ENCODE measurements at regions not wholly inside any gene's neighbourhood (a gene's known extent, or its start where the extent isn't known, plus 50 kb on each side); places are given as distances from the start of the nearest gene placed in this dataset.

- no peaks in the 10 kb centered on the region for H3K4me1 ChIP-seq (ENCODE audit: control insufficient read depth in 4 of 4, insufficient read depth in 4 of 4, low read length in 3 of 4)
- peaks cover 0 to 11% (median 4%) of the 10 kb centered on the region in 4 donors for H3K9me3 ChIP-seq (ENCODE audit: control insufficient read depth in 4 of 4, low read length in 3 of 4)
- DNase-seq (ENCODE audit: low spot score): no peak
- H3K9ac ChIP-seq (ENCODE audit: low read depth in 1 of 2, low read length in 2 of 2): no peak overlapping the region
- no peaks in the 10 kb centered on the region for H3K36me3 ChIP-seq (ENCODE audit: control insufficient read depth in 4 of 4, insufficient read depth in 3 of 4, low read depth in 1 of 4, low read length in 3 of 4)
- WGBS: 81% methylated on average over 4 of the region's 4 CpGs
- H3K27ac ChIP-seq (ENCODE audit: low read depth in 1 of 2, low read length in 2 of 2): no peak overlapping the region
- H3K4me3 ChIP-seq (ENCODE audit: low read depth in 1 of 3, low read length in 3 of 3): no peak overlapping the region
- TF ChIP-seq FOXA2 (IDR thresholded peaks at IDR 0.05) (no peak), EGR1 (IDR thresholded peaks at IDR 0.05; ENCODE audit: low read depth in 2 of 2) (no peak), ATF3 (IDR thresholded peaks at IDR 0.05) (no peak), FOXA1 (IDR thresholded peaks at IDR 0.05) (no peak), HNF4G (IDR thresholded peaks at IDR 0.05) (no peak), RXRA (IDR thresholded peaks at IDR 0.05) (no peak), YY1 (IDR thresholded peaks at IDR 0.05) (no peak), NR2F2 (IDR thresholded peaks at IDR 0.05) (no peak), ZBTB33 (IDR thresholded peaks at IDR 0.05) (no peak), GABPA (IDR thresholded peaks at IDR 0.05 in 1 of 2, conservative IDR thresholded peaks at IDR 0.05 in 1 of 2) (no peak), RAD21 (IDR thresholded peaks at IDR 0.05) (no peak)
- TF ChIP-seq, protein P1, sequence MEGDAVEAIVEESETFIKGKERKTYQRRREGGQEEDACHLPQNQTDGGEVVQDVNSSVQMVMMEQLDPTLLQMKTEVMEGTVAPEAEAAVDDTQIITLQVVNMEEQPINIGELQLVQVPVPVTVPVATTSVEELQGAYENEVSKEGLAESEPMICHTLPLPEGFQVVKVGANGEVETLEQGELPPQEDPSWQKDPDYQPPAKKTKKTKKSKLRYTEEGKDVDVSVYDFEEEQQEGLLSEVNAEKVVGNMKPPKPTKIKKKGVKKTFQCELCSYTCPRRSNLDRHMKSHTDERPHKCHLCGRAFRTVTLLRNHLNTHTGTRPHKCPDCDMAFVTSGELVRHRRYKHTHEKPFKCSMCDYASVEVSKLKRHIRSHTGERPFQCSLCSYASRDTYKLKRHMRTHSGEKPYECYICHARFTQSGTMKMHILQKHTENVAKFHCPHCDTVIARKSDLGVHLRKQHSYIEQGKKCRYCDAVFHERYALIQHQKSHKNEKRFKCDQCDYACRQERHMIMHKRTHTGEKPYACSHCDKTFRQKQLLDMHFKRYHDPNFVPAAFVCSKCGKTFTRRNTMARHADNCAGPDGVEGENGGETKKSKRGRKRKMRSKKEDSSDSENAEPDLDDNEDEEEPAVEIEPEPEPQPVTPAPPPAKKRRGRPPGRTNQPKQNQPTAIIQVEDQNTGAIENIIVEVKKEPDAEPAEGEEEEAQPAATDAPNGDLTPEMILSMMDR (IDR thresholded peaks at IDR 0.05; ENCODE audit: low read depth, low read length, missing input control): no peak
- TF ChIP-seq, protein P2, sequence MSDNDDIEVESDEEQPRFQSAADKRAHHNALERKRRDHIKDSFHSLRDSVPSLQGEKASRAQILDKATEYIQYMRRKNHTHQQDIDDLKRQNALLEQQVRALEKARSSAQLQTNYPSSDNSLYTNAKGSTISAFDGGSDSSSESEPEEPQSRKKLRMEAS (IDR thresholded peaks at IDR 0.05): no peak
- TF ChIP-seq, protein P3, sequence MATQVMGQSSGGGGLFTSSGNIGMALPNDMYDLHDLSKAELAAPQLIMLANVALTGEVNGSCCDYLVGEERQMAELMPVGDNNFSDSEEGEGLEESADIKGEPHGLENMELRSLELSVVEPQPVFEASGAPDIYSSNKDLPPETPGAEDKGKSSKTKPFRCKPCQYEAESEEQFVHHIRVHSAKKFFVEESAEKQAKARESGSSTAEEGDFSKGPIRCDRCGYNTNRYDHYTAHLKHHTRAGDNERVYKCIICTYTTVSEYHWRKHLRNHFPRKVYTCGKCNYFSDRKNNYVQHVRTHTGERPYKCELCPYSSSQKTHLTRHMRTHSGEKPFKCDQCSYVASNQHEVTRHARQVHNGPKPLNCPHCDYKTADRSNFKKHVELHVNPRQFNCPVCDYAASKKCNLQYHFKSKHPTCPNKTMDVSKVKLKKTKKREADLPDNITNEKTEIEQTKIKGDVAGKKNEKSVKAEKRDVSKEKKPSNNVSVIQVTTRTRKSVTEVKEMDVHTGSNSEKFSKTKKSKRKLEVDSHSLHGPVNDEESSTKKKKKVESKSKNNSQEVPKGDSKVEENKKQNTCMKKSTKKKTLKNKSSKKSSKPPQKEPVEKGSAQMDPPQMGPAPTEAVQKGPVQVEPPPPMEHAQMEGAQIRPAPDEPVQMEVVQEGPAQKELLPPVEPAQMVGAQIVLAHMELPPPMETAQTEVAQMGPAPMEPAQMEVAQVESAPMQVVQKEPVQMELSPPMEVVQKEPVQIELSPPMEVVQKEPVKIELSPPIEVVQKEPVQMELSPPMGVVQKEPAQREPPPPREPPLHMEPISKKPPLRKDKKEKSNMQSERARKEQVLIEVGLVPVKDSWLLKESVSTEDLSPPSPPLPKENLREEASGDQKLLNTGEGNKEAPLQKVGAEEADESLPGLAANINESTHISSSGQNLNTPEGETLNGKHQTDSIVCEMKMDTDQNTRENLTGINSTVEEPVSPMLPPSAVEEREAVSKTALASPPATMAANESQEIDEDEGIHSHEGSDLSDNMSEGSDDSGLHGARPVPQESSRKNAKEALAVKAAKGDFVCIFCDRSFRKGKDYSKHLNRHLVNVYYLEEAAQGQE (IDR thresholded peaks at IDR 0.05): no peak
- H3K27me3 ChIP-seq (ENCODE audit: control insufficient read depth in 4 of 4, insufficient read depth in 4 of 4, low read length in 3 of 4): no peaks in the 10 kb centered on the region
Measured at GRCh38 chr2:7574385-7574784, 657.2 kb downstream of the RNF144A start.

GRCh38 chr2:7577769-7578168, 660.6 kb downstream of the RNF144A start:
- WGBS: 98% methylated on average over 1 of the region's 1 CpG
- H3K36me3 ChIP-seq (ENCODE audit: control insufficient read depth in 4 of 4, insufficient read depth in 3 of 4, low read depth in 1 of 4, low read length in 3 of 4): no peaks in the 10 kb centered on the region
- peaks cover 0 to 11% (median 4%) of the 10 kb centered on the region in 4 donors for H3K9me3 ChIP-seq (ENCODE audit: control insufficient read depth in 4 of 4, low read length in 3 of 4)
- H3K4me1 ChIP-seq (ENCODE audit: control insufficient read depth in 4 of 4, insufficient read depth in 4 of 4, low read length in 3 of 4): no peaks in the 10 kb centered on the region
- H3K27ac ChIP-seq (ENCODE audit: low read depth in 1 of 2, low read length in 2 of 2): no peak overlapping the region
- no peak overlapping the region for H3K9ac ChIP-seq (ENCODE audit: low read depth in 1 of 2, low read length in 2 of 2)
- no peak for DNase-seq (ENCODE audit: low spot score)
- no peak overlapping the region for H3K4me3 ChIP-seq (ENCODE audit: low read depth in 1 of 3, low read length in 3 of 3)
- TF ChIP-seq NR2F2 (IDR thresholded peaks at IDR 0.05) (no peak), JUND (IDR thresholded peaks at IDR 0.05) (no peak), RXRA (IDR thresholded peaks at IDR 0.05) (no peak), SP1 (IDR thresholded peaks at IDR 0.05) (no peak), FOXA2 (IDR thresholded peaks at IDR 0.05) (no peak), FOXA1 (IDR thresholded peaks at IDR 0.05) (no peak), ZBTB33 (IDR thresholded peaks at IDR 0.05) (no peak), ATF3 (IDR thresholded peaks at IDR 0.05) (no peak), RAD21 (IDR thresholded peaks at IDR 0.05) (no peak)
- TF ChIP-seq, protein P2 (IDR thresholded peaks at IDR 0.05): no peak
- no peaks in the 10 kb centered on the region for H3K27me3 ChIP-seq (ENCODE audit: control insufficient read depth in 4 of 4, insufficient read depth in 4 of 4, low read length in 3 of 4)
